ENCODE measurements at regions not wholly inside any gene's neighbourhood (a gene's known extent, or its start where the extent isn't known, plus 50 kb on each side); places are given as distances from the start of the nearest gene placed in this dataset.

DNA sequence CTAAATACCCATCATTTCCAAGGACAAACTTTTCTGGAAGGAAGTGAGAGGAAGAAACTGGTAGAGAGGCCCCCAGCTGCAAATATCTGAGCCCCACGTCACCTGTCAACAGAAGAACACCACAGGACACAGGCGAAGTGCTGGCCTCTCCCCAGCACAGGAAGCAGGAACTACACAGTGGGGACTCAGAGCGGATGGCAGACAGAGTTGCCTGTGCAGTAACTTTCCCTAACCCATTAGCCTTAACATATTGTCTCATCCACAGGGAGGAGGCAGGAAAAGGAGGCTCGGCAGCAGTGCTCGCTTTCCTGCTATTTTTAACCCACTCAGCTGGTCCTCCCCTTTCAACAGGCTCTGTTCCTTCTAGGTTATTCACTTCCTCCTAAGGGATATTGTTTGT is 111.5 kb upstream of the TMPO start:
- TF ChIP-seq CTCF (IDR thresholded peaks at IDR 0.05; ENCODE audit: low read length) (no peak), EZH2 (optimal IDR thresholded peaks at IDR 0.05; ENCODE audit: low read depth, low read length) (no peak), EZH2phosphoT487 (IDR thresholded peaks at IDR 0.05; ENCODE audit: low read length) (no peak)
